ENCODE measurements at regions not wholly inside any gene's neighbourhood (a gene's known extent, or its start where the extent isn't known, plus 50 kb on each side); places are given as distances from the start of the nearest gene placed in this dataset.

GRCh38 chr11:19480540-19480939, 232.1 kb upstream of the NAV2 start:
- H3F3A ChIP-seq (ENCODE audit: insufficient read depth, low read length), result no peaks in the 10 kb centered on the region
- no peaks in the 10 kb centered on the region for H3K36me3 ChIP-seq (ENCODE audit: insufficient read depth, low read length)
- no peaks in the 10 kb centered on the region for H4K20me1 ChIP-seq (ENCODE audit: insufficient read depth, low read length)
- no peaks in the 10 kb centered on the region for H3K4me1 ChIP-seq (ENCODE audit: insufficient read depth, low read length, severe bottlenecking)
- H3K9me2 ChIP-seq (ENCODE audit: low read depth, low read length), result no peaks in the 10 kb centered on the region
- no peak overlapping the region for H2AFZ ChIP-seq (ENCODE audit: low read length)
- no peak overlapping the region for H3K9ac ChIP-seq (ENCODE audit: low read length)
- H3K79me2 ChIP-seq (ENCODE audit: insufficient read depth, low read length), result no peaks in the 10 kb centered on the region
- no peaks in the 10 kb centered on the region for H3K9me3 ChIP-seq (ENCODE audit: low read length)
- TF ChIP-seq CTCF (IDR thresholded peaks at IDR 0.05; ENCODE audit: low read length) (no peak), EZH2 (IDR thresholded peaks at IDR 0.05; ENCODE audit: borderline replicate concordance, low read length) (no peak)
- H3K4me3 ChIP-seq (ENCODE audit: low read depth, low read length, poor library complexity, severe bottlenecking), result no peak overlapping the region
- no peak overlapping the region for H3K27ac ChIP-seq (ENCODE audit: low read depth, low read length, poor library complexity, severe bottlenecking)
- H3K27me3 ChIP-seq (ENCODE audit: insufficient read depth, low read length), result no peaks in the 10 kb centered on the region
- H3K4me2 ChIP-seq (ENCODE audit: low read length), result no peak overlapping the region

- TF ChIP-seq CTCF (IDR thresholded peaks at IDR 0.05; ENCODE audit: low read length) (no peak), EZH2 (IDR thresholded peaks at IDR 0.05; ENCODE audit: borderline replicate concordance, low read length) (no peak)
- no peaks in the 10 kb centered on the region for H3K27me3 ChIP-seq (ENCODE audit: insufficient read depth, low read length)
Observed at GRCh38 chr11:19478891-19479290, 233.7 kb upstream of the NAV2 start.

GRCh38 chr11:19474954-19475721, 234.4 kb upstream of the E2F8 start:
- H3K27me3 ChIP-seq (ENCODE audit: insufficient read depth, low read length), result 0 out of 2 replicates have a peak, but pooled peaks cover 3% of the 10 kb centered on the region
- no peak overlapping the region for H3K4me3 ChIP-seq (ENCODE audit: low read depth, low read length, poor library complexity, severe bottlenecking)
- TF ChIP-seq CTCF (IDR thresholded peaks at IDR 0.05; ENCODE audit: low read length) (no peak), EZH2 (IDR thresholded peaks at IDR 0.05; ENCODE audit: borderline replicate concordance, low read length) (no peak)
- no peak overlapping the region for H3K4me2 ChIP-seq (ENCODE audit: low read length)
- no peaks in the 10 kb centered on the region for H3K9me3 ChIP-seq (ENCODE audit: low read length)
- no peaks in the 10 kb centered on the region for H3K79me2 ChIP-seq (ENCODE audit: insufficient read depth, low read length)
- no peaks in the 10 kb centered on the region for H3F3A ChIP-seq (ENCODE audit: insufficient read depth, low read length)
- no peak overlapping the region for H3K9ac ChIP-seq (ENCODE audit: low read length)
- no peaks in the 10 kb centered on the region for H3K36me3 ChIP-seq (ENCODE audit: insufficient read depth, low read length)
- H2AFZ ChIP-seq (ENCODE audit: low read length), result no peak overlapping the region
- no peaks in the 10 kb centered on the region for H4K20me1 ChIP-seq (ENCODE audit: insufficient read depth, low read length)
- no peak overlapping the region for H3K27ac ChIP-seq (ENCODE audit: low read depth, low read length, poor library complexity, severe bottlenecking)
- H3K4me1 ChIP-seq (ENCODE audit: insufficient read depth, low read length, severe bottlenecking), result no peaks in the 10 kb centered on the region
- no peaks in the 10 kb centered on the region for H3K9me2 ChIP-seq (ENCODE audit: low read depth, low read length)

More at GRCh38 chr11:19478891-19479290, 233.7 kb upstream of the NAV2 start:
- H3K4me3 ChIP-seq (ENCODE audit: low read depth, low read length, poor library complexity, severe bottlenecking), result no peak overlapping the region
- no peak overlapping the region for H3K9ac ChIP-seq (ENCODE audit: low read length)
- no peak overlapping the region for H2AFZ ChIP-seq (ENCODE audit: low read length)
- no peaks in the 10 kb centered on the region for H3K9me3 ChIP-seq (ENCODE audit: low read length)
- no peak overlapping the region for H3K4me2 ChIP-seq (ENCODE audit: low read length)
- H4K20me1 ChIP-seq (ENCODE audit: insufficient read depth, low read length), result no peaks in the 10 kb centered on the region
- no peaks in the 10 kb centered on the region for H3K36me3 ChIP-seq (ENCODE audit: insufficient read depth, low read length)
- no peaks in the 10 kb centered on the region for H3K79me2 ChIP-seq (ENCODE audit: insufficient read depth, low read length)
- H3K4me1 ChIP-seq (ENCODE audit: insufficient read depth, low read length, severe bottlenecking), result no peaks in the 10 kb centered on the region
- H3K9me2 ChIP-seq (ENCODE audit: low read depth, low read length), result no peaks in the 10 kb centered on the region
- no peaks in the 10 kb centered on the region for H3F3A ChIP-seq (ENCODE audit: insufficient read depth, low read length)
- no peak overlapping the region for H3K27ac ChIP-seq (ENCODE audit: low read depth, low read length, poor library complexity, severe bottlenecking)

Data from OCI-LY1 (cell line).